Effector CD8-positive, alpha-beta T cell (primary cell): ENCODE measurements at regions not wholly inside any gene's neighbourhood (a gene's known extent, or its start where the extent isn't known, plus 50 kb on each side); places are given as distances from the start of the nearest gene placed in this dataset.

Experiments used
- DNase-seq: peaks from one replicate; lab custom pipeline; 2025; lab: John Stamatoyannopoulos, UW

- no peak for DNase-seq
Measured at GRCh38 chr4:129420637-129421036, 324.7 kb downstream of the C4orf33 start.

GRCh38 chr4:129422277-129422676 is 326.3 kb downstream of the C4orf33 start:
- no peak for DNase-seq

- DNase-seq: no peak
Measured at GRCh38 chr4:129428454-129428853, 332.5 kb downstream of the C4orf33 start.

GRCh38 chr4:129429581-129430320 is 333.8 kb downstream of the C4orf33 start:
- no peak for DNase-seq

- no peak for DNase-seq
Measured at GRCh38 chr4:129437347-129437746, 341.4 kb downstream of the C4orf33 start.

GRCh38 chr4:129438456-129438981 is 342.6 kb downstream of the C4orf33 start:
- DNase-seq: no peak

- DNase-seq: no peak
Measured at GRCh38 chr4:129446074-129446473, 350.1 kb downstream of the C4orf33 start.

GRCh38 chr4:129453524-129454200 is 357.7 kb downstream of the C4orf33 start:
- DNase-seq: no peak

- DNase-seq: no peak
Measured at GRCh38 chr4:129455482-129455881, 359.5 kb downstream of the C4orf33 start.

- DNase-seq: no peak
Measured at GRCh38 chr4:129468624-129469023, 372.7 kb downstream of the C4orf33 start.

- no peak for DNase-seq
Measured at GRCh38 chr4:129474698-129475097, 378.7 kb downstream of the C4orf33 start.

- DNase-seq: no peak
Measured at GRCh38 chr4:129481107-129481506, 385.2 kb downstream of the C4orf33 start.

GRCh38 chr4:129488427-129488826 is 392.5 kb downstream of the C4orf33 start:
- DNase-seq: no peak

- no peak for DNase-seq
Measured at GRCh38 chr4:129490516-129490915, 394.6 kb downstream of the C4orf33 start.

GRCh38 chr4:129498626-129499025 is 402.7 kb downstream of the C4orf33 start:
- no peak for DNase-seq

- DNase-seq: no peak
Measured at GRCh38 chr4:129514852-129515251, 418.9 kb downstream of the C4orf33 start.

GRCh38 chr4:129515356-129515755 is 419.4 kb downstream of the C4orf33 start:
- no peak for DNase-seq

GRCh38 chr4:129526812-129527211 is 430.9 kb downstream of the C4orf33 start:
- DNase-seq: no peak

- no peak for DNase-seq
Measured at GRCh38 chr4:129531253-129531652, 435.3 kb downstream of the C4orf33 start.

- DNase-seq: no peak
Measured at GRCh38 chr4:129532573-129532972, 436.6 kb downstream of the C4orf33 start.

GRCh38 chr4:129543299-129543698 is 447.3 kb downstream of the C4orf33 start:
- DNase-seq: no peak

GRCh38 chr4:129545599-129546278 is 449.8 kb downstream of the C4orf33 start:
- no peak for DNase-seq

- DNase-seq: no peak
Measured at GRCh38 chr4:129546531-129546930, 450.6 kb downstream of the C4orf33 start.
